GM12878 (cell line): ENCODE measurements at regions not wholly inside any gene's neighbourhood (a gene's known extent, or its start where the extent isn't known, plus 50 kb on each side); places are given as distances from the start of the nearest gene placed in this dataset.

ENCODE experiments used
- BRCA1 ChIP-seq: IDR thresholded peaks from 2 replicates; pipeline ENCODE4 v1.6.1; 2011; ENCODE audit warnings: low read depth, low read length, improper control_type of control experiment
- CREM ChIP-seq: IDR thresholded peaks from 2 replicates; pipeline ENCODE4 v1.6.1; 2014; ENCODE audit warnings: antibody characterized with exemption, low read depth
- FOXK2 ChIP-seq: fragments of 450-650 bp; IDR thresholded peaks from 2 replicates; pipeline ENCODE4 v1.6.1; 2017; ENCODE audit warnings: mild to moderate bottlenecking, moderate library complexity
- IKZF2 ChIP-seq, 2 experiments: fragments of 450-650 bp; IDR thresholded peaks; 2 replicates each; pipeline ENCODE4 v1.6.1; 2017; ENCODE audit warnings: mild to moderate bottlenecking in 2 of 2, moderate library complexity in 2 of 2
- MTA3 ChIP-seq: IDR thresholded peaks from 2 replicates; pipeline ENCODE4 v1.6.1; 2012; ENCODE audit warnings: low read length, inconsistent platforms, borderline replicate concordance
- SPI1 ChIP-seq: IDR thresholded peaks from 2 replicates; pipeline ENCODE4 v1.6.1; 2011; ENCODE audit warnings: low read depth, mild to moderate bottlenecking, low read length, moderate library complexity, borderline replicate concordance; ENCODE audit not compliant: insufficient read depth
- ZNF217 ChIP-seq: fragments of 450-650 bp; IDR thresholded peaks from 2 replicates; pipeline ENCODE4 v1.6.1; 2017; ENCODE audit warnings: antibody characterized with exemption, mild to moderate bottlenecking
- ZNF384 ChIP-seq: IDR thresholded peaks from 2 replicates; pipeline ENCODE4 v1.6.1; 2012; ENCODE audit warnings: low read depth, mild to moderate bottlenecking, low read length, improper control_type of control experiment, borderline replicate concordance
- TF ChIP-seq, protein P1 (sequence below): fragments of 450-650 bp; formaldehyde crosslinking; IDR thresholded peaks from 2 replicates; pipeline ENCODE4 v1.5.0; 2022; ENCODE audit warnings: mild to moderate bottlenecking, missing genetic modification characterization
- TF ChIP-seq, protein P2 (sequence below): IDR thresholded peaks from 2 replicates; pipeline ENCODE4 v1.6.1; 2011; ENCODE audit warnings: low read depth, low read length, improper control_type of control experiment, borderline replicate concordance
- TF ChIP-seq, protein P3 (sequence below): fragments of 150-350 bp; IDR thresholded peaks from 2 replicates; pipeline ENCODE4 v1.6.1; 2014; ENCODE audit warnings: mild to moderate bottlenecking, low read depth, low read length
- TF ChIP-seq, protein P4 (sequence below): fragments of 450-650 bp; IDR thresholded peaks from 2 replicates; pipeline ENCODE4 v1.6.1; 2017; ENCODE audit warnings: antibody characterized with exemption, mild to moderate bottlenecking, moderate library complexity
- TF ChIP-seq, protein P5 (sequence below): IDR thresholded peaks from 2 replicates; pipeline ENCODE4 v1.6.1; 2012; ENCODE audit warnings: low read depth, low read length, improper control_type of control experiment
- TF ChIP-seq, protein P6 (sequence below): fragments of 450-650 bp; IDR thresholded peaks from 2 replicates; pipeline ENCODE4 v1.6.1; 2016; ENCODE audit warnings: mild to moderate bottlenecking
- TF ChIP-seq, protein P7 (sequence below), 3 experiments: IDR thresholded peaks in 2 of 3; conservative IDR thresholded peaks in 1 of 3; 2 replicates each; pipeline ENCODE4 v1.5.1; 2011; ENCODE audit warnings: low read depth in 3 of 3, low read length in 3 of 3, mild to moderate bottlenecking in 3 of 3, control low read depth in 2 of 3, moderate library complexity in 2 of 3, inconsistent platforms in 1 of 3, mixed read lengths in 1 of 3; ENCODE audit not compliant: control insufficient read depth in 2 of 3, insufficient read depth in 1 of 3; ENCODE audit errors: extremely low read depth in 1 of 3

DNA sequence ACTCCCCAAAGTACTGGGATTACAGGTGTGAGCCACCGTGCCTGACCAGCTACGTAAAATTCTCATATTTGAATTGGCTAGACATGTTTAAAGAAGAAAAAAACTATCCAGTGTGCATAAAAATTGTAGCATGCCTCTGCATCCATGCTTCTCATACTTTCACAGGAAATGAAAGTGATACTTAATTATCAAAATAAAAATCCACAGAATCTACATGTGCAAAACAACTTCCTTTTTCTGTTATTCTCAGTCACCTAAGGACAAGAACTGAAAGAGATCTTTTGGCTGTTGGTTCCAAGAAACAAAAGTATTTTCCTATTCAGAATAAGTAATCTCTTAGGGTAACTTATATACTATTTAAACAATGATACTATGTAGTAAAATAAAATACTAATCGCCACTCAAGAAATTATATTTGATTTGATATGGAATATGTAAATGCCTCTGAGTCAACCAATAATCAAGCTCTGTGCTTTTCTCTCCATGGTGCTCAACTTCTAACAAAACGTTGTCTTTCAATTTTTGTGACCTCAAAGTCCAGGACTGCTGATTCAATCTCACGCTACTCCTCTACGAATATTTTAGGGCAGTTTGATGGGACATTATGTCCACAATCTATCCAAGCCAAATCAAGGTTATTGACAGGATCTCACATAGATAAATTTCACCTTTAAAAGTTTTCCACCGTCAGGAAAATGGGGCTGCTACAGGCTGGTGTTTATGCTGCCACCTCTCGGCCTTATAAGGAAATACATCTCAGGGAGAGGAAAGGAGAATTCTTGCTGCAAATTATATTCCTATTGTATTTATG lies 102.7 kb downstream of the ZNF281 start (continued):
- TF ChIP-seq, protein P1, sequence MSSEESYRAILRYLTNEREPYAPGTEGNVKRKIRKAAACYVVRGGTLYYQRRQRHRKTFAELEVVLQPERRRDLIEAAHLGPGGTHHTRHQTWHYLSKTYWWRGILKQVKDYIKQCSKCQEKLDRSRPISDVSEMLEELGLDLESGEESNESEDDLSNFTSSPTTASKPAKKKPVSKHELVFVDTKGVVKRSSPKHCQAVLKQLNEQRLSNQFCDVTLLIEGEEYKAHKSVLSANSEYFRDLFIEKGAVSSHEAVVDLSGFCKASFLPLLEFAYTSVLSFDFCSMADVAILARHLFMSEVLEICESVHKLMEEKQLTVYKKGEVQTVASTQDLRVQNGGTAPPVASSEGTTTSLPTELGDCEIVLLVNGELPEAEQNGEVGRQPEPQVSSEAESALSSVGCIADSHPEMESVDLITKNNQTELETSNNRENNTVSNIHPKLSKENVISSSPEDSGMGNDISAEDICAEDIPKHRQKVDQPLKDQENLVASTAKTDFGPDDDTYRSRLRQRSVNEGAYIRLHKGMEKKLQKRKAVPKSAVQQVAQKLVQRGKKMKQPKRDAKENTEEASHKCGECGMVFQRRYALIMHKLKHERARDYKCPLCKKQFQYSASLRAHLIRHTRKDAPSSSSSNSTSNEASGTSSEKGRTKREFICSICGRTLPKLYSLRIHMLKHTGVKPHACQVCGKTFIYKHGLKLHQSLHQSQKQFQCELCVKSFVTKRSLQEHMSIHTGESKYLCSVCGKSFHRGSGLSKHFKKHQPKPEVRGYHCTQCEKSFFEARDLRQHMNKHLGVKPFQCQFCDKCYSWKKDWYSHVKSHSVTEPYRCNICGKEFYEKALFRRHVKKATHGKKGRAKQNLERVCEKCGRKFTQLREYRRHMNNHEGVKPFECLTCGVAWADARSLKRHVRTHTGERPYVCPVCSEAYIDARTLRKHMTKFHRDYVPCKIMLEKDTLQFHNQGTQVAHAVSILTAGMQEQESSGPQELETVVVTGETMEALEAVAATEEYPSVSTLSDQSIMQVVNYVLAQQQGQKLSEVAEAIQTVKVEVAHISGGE (CRISPR knock-in tag): no peak
- TF ChIP-seq MTA3: no peak
- TF ChIP-seq FOXK2: no peak
- no peak for TF ChIP-seq ZNF217
- TF ChIP-seq, protein P2, sequence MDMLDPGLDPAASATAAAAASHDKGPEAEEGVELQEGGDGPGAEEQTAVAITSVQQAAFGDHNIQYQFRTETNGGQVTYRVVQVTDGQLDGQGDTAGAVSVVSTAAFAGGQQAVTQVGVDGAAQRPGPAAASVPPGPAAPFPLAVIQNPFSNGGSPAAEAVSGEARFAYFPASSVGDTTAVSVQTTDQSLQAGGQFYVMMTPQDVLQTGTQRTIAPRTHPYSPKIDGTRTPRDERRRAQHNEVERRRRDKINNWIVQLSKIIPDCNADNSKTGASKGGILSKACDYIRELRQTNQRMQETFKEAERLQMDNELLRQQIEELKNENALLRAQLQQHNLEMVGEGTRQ: no peak
- TF ChIP-seq, protein P3, sequence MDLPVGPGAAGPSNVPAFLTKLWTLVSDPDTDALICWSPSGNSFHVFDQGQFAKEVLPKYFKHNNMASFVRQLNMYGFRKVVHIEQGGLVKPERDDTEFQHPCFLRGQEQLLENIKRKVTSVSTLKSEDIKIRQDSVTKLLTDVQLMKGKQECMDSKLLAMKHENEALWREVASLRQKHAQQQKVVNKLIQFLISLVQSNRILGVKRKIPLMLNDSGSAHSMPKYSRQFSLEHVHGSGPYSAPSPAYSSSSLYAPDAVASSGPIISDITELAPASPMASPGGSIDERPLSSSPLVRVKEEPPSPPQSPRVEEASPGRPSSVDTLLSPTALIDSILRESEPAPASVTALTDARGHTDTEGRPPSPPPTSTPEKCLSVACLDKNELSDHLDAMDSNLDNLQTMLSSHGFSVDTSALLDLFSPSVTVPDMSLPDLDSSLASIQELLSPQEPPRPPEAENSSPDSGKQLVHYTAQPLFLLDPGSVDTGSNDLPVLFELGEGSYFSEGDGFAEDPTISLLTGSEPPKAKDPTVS: no peak
- TF ChIP-seq, protein P4, sequence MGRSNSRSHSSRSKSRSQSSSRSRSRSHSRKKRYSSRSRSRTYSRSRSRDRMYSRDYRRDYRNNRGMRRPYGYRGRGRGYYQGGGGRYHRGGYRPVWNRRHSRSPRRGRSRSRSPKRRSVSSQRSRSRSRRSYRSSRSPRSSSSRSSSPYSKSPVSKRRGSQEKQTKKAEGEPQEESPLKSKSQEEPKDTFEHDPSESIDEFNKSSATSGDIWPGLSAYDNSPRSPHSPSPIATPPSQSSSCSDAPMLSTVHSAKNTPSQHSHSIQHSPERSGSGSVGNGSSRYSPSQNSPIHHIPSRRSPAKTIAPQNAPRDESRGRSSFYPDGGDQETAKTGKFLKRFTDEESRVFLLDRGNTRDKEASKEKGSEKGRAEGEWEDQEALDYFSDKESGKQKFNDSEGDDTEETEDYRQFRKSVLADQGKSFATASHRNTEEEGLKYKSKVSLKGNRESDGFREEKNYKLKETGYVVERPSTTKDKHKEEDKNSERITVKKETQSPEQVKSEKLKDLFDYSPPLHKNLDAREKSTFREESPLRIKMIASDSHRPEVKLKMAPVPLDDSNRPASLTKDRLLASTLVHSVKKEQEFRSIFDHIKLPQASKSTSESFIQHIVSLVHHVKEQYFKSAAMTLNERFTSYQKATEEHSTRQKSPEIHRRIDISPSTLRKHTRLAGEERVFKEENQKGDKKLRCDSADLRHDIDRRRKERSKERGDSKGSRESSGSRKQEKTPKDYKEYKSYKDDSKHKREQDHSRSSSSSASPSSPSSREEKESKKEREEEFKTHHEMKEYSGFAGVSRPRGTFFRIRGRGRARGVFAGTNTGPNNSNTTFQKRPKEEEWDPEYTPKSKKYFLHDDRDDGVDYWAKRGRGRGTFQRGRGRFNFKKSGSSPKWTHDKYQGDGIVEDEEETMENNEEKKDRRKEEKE: no peak
- TF ChIP-seq, protein P5, sequence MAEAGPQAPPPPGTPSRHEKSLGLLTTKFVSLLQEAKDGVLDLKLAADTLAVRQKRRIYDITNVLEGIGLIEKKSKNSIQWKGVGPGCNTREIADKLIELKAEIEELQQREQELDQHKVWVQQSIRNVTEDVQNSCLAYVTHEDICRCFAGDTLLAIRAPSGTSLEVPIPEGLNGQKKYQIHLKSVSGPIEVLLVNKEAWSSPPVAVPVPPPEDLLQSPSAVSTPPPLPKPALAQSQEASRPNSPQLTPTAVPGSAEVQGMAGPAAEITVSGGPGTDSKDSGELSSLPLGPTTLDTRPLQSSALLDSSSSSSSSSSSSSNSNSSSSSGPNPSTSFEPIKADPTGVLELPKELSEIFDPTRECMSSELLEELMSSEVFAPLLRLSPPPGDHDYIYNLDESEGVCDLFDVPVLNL: no peak
- TF ChIP-seq ZNF384: no peak
- TF ChIP-seq CREM: no peak
- peak; percentile 16 to 56; a peak in 2 of 4 replicates for TF ChIP-seq IKZF2 (IDR thresholded peaks at IDR 0.05)
- no peak for TF ChIP-seq BRCA1
- TF ChIP-seq SPI1: peak; percentile 15; the same call in 1 of the 2 replicates
- TF ChIP-seq, protein P6, sequence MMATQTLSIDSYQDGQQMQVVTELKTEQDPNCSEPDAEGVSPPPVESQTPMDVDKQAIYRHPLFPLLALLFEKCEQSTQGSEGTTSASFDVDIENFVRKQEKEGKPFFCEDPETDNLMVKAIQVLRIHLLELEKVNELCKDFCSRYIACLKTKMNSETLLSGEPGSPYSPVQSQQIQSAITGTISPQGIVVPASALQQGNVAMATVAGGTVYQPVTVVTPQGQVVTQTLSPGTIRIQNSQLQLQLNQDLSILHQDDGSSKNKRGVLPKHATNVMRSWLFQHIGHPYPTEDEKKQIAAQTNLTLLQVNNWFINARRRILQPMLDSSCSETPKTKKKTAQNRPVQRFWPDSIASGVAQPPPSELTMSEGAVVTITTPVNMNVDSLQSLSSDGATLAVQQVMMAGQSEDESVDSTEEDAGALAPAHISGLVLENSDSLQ: no peak
- TF ChIP-seq, protein P7, sequence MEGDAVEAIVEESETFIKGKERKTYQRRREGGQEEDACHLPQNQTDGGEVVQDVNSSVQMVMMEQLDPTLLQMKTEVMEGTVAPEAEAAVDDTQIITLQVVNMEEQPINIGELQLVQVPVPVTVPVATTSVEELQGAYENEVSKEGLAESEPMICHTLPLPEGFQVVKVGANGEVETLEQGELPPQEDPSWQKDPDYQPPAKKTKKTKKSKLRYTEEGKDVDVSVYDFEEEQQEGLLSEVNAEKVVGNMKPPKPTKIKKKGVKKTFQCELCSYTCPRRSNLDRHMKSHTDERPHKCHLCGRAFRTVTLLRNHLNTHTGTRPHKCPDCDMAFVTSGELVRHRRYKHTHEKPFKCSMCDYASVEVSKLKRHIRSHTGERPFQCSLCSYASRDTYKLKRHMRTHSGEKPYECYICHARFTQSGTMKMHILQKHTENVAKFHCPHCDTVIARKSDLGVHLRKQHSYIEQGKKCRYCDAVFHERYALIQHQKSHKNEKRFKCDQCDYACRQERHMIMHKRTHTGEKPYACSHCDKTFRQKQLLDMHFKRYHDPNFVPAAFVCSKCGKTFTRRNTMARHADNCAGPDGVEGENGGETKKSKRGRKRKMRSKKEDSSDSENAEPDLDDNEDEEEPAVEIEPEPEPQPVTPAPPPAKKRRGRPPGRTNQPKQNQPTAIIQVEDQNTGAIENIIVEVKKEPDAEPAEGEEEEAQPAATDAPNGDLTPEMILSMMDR (IDR thresholded peaks at IDR 0.05 in 2 of 3, conservative IDR thresholded peaks at IDR 0.05 in 1 of 3; ENCODE audit: control insufficient read depth in 2 of 3, extremely low read depth in 1 of 3, insufficient read depth in 1 of 3, low read depth in 3 of 3, low read length in 3 of 3): peak; percentile 66 to 79 (median 78)
